NCI-H526 (cell line): ENCODE measurements at regions not wholly inside any gene's neighbourhood (a gene's known extent, or its start where the extent isn't known, plus 50 kb on each side); places are given as distances from the start of the nearest gene placed in this dataset.
A peak's percentile ranks its signal among the peaks of the same experiment; 100 is the strongest.
"Not testable (repeated sequence)": the region's sequence is repeated elsewhere in the genome, so short reads cannot be mapped to it uniquely, and the experiment has no call there.

ENCODE experiments used
- DNase-seq, 2 experiments: peaks; one replicate each; lab custom pipeline; 2025; lab: John Stamatoyannopoulos, UW

GRCh38 chr12:128113250-128113649 is 153.7 kb upstream of the TMEM132C start:
- DNase-seq: not testable (repeated sequence)

GRCh38 chr12:128114485-128114884 is 152.5 kb upstream of the TMEM132C start:
- DNase-seq: no peak

- DNase-seq: no peak
Measured at GRCh38 chr12:128116537-128116936, 150.4 kb upstream of the TMEM132C start.

- DNase-seq: no peak
Measured at GRCh38 chr12:128120035-128120434, 146.9 kb upstream of the TMEM132C start.

- DNase-seq: no peak
Measured at GRCh38 chr12:128121424-128121823, 145.5 kb upstream of the TMEM132C start.

- DNase-seq: no peak
Measured at GRCh38 chr12:128123096-128123495, 143.9 kb upstream of the TMEM132C start.

GRCh38 chr12:128131955-128132354 is 135.0 kb upstream of the TMEM132C start:
- DNase-seq: no peak

- peak; percentile 54 to 85 for DNase-seq
Measured at GRCh38 chr12:128133321-128134073, 133.5 kb upstream of the TMEM132C start.

- DNase-seq: peak in 1 of 2 experiments; percentile 62
Measured at GRCh38 chr12:128137140-128137539, 129.8 kb upstream of the TMEM132C start.

GRCh38 chr12:128138125-128138524 is 128.8 kb upstream of the TMEM132C start:
- peak; percentile 75 to 85 for DNase-seq

- DNase-seq: no peak
Measured at GRCh38 chr12:128140551-128140950, 126.4 kb upstream of the TMEM132C start.

- no peak for DNase-seq
Measured at GRCh38 chr12:128150961-128151360, 116.0 kb upstream of the TMEM132C start.

GRCh38 chr12:128155571-128155970 is 111.4 kb upstream of the TMEM132C start:
- DNase-seq: no peak

- DNase-seq: no peak
Measured at GRCh38 chr12:128163086-128163485, 103.9 kb upstream of the TMEM132C start.

- DNase-seq: no peak
Measured at GRCh38 chr12:128164533-128164932, 102.4 kb upstream of the TMEM132C start.

- DNase-seq: no peak
Measured at GRCh38 chr12:128165387-128165786, 101.6 kb upstream of the TMEM132C start.

GRCh38 chr12:128168273-128168672 is 98.7 kb upstream of the TMEM132C start:
- DNase-seq: no peak

GRCh38 chr12:128170181-128170580 is 96.8 kb upstream of the TMEM132C start:
- no peak for DNase-seq

GRCh38 chr12:128178565-128178964 is 88.4 kb upstream of the TMEM132C start:
- DNase-seq: no peak

GRCh38 chr12:128178966-128179365 is 88.0 kb upstream of the TMEM132C start:
- no peak for DNase-seq

GRCh38 chr12:128180166-128180565 is 86.8 kb upstream of the TMEM132C start:
- DNase-seq: no peak

GRCh38 chr12:128190052-128190451 is 76.9 kb upstream of the TMEM132C start:
- no peak for DNase-seq

- DNase-seq: peak; percentile 41 to 86
Measured at GRCh38 chr12:128190614-128191013, 76.4 kb upstream of the TMEM132C start.

- DNase-seq: no peak
Measured at GRCh38 chr12:128191380-128191779, 75.6 kb upstream of the TMEM132C start.
